ENCODE measurements at regions not wholly inside any gene's neighbourhood (a gene's known extent, or its start where the extent isn't known, plus 50 kb on each side); places are given as distances from the start of the nearest gene placed in this dataset.
A peak's percentile ranks its signal among the peaks of the same experiment; 100 is the strongest.

DNA sequence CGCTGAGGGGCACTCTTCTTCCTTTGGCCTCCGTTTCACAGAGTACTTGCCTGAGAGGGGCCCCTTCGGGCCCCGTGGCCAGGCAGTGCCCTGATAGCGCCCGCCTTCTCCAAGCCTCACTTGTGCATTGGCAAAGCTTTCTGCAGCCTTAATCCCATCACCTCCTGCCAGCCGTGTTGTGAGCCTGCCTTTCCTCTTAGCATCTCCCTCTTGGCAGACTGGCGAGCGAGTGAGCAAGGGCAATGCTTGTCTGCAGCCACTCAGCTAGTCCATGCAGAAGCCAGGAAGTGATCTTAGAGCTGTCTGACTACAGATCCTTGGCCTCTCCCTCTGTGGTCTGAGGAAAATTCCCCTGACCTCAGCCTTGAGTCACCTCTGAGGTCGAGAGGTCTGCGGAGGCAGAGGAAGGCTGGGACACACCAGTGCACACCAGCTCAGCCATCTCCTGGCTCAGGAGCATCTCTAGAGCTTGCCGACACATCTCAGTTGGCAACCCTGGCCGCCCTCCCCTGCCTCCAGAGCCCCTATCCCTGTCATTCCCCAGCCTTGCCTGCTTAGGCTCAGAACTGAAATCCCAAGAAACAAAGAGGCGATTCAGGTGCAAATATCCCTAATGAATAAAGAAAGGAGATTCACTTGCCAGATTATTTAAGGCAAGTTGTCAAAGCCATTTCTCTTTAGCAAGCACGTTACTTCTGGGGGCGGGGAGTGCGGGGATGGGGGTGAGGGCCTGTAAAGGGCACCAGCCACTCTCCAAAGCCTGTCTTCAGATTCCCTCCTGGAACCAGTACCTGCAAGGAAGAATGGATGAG lies 143.5 kb upstream of the MAMLD1 start:
- H3K27ac ChIP-seq (ENCODE audit: insufficient read length, low read depth, low read length), result no peak overlapping the region
- H4K8ac ChIP-seq (replicated peaks; ENCODE audit: insufficient read length, low read depth, low read length), result no peak overlapping the region
- H3K9me3 ChIP-seq (ENCODE audit: control insufficient read depth, low read depth, low read length), result no peaks in the 10 kb centered on the region
- H2AFZ ChIP-seq (ENCODE audit: low read length), result no peak overlapping the region
- peak overlapping the region; percentile 51 for H3K4me2 ChIP-seq (ENCODE audit: insufficient read depth, insufficient read length, low read length)
- Mint-ChIP-seq H3K27me3 (ENCODE audit: low read depth) (peaks cover 56% of the 10 kb centered on the region), H3K9me3 (peaks cover 56 to 63% of the 10 kb centered on the region in 2 experiments), H3K4me1 (peaks cover 43 to 51% of the 10 kb centered on the region in 2 experiments), H3K36me3 (ENCODE audit: insufficient read depth in 1 of 3, low read depth in 3 of 3) (peaks cover 0 to 2% (median 0%) of the 10 kb centered on the region in 3 experiments; a peak in 5 of 7 replicates), H3K27ac (no peak overlapping the region), H3K4me3 (peak overlapping the region; percentile 31 to 67; a peak in 4 of 5 replicates)
- H2BK12ac ChIP-seq (ENCODE audit: insufficient read length, low read depth, low read length), result no peak overlapping the region
- H2BK15ac ChIP-seq (ENCODE audit: low read depth, low read length), result no peak overlapping the region
- no peaks in the 10 kb centered on the region for H3K23me2 ChIP-seq (ENCODE audit: insufficient read length, low read depth, low read length, poor library complexity, severe bottlenecking)
- DNase-seq, result peak; percentile 45
- H3K18ac ChIP-seq (ENCODE audit: insufficient read length, low read depth, low read length), result no peak overlapping the region
- no peak overlapping the region for H3K14ac ChIP-seq (ENCODE audit: insufficient read depth, low read length)
- no peaks in the 10 kb centered on the region for H3K79me1 ChIP-seq (ENCODE audit: insufficient read depth, low read depth, low read length, poor library complexity, severe bottlenecking)
- TF ChIP-seq, protein P1, sequence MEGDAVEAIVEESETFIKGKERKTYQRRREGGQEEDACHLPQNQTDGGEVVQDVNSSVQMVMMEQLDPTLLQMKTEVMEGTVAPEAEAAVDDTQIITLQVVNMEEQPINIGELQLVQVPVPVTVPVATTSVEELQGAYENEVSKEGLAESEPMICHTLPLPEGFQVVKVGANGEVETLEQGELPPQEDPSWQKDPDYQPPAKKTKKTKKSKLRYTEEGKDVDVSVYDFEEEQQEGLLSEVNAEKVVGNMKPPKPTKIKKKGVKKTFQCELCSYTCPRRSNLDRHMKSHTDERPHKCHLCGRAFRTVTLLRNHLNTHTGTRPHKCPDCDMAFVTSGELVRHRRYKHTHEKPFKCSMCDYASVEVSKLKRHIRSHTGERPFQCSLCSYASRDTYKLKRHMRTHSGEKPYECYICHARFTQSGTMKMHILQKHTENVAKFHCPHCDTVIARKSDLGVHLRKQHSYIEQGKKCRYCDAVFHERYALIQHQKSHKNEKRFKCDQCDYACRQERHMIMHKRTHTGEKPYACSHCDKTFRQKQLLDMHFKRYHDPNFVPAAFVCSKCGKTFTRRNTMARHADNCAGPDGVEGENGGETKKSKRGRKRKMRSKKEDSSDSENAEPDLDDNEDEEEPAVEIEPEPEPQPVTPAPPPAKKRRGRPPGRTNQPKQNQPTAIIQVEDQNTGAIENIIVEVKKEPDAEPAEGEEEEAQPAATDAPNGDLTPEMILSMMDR (conservative IDR thresholded peaks at IDR 0.05), result no peak
- H3K56ac ChIP-seq (ENCODE audit: insufficient read length, low read depth, low read length), result no peak overlapping the region
- peaks cover 5% of the 10 kb centered on the region; the same call in 1 of the 2 replicates for H3K27me3 ChIP-seq (ENCODE audit: insufficient read depth, low read length)
- H2BK120ac ChIP-seq (ENCODE audit: low read depth, low read length, poor library complexity, severe bottlenecking), result no peak overlapping the region
- no peak overlapping the region for H3K23ac ChIP-seq (ENCODE audit: insufficient read length, low read depth, low read length)
- no peak overlapping the region for H3K9ac ChIP-seq (ENCODE audit: extremely low read depth, insufficient read length, low read length)
- no peak overlapping the region for H4K91ac ChIP-seq (ENCODE audit: insufficient read length, low read depth, low read length)
- no peaks in the 10 kb centered on the region for H3K79me2 ChIP-seq (ENCODE audit: insufficient read depth, low read length)
- H2AK5ac ChIP-seq (ENCODE audit: insufficient read length, low read length), result no peak overlapping the region
- H4K20me1 ChIP-seq (ENCODE audit: control insufficient read depth, insufficient read depth, insufficient read length), result no peaks in the 10 kb centered on the region
- H3K4ac ChIP-seq (ENCODE audit: low read depth, low read length), result no peak overlapping the region
- no peak overlapping the region for H3T11ph ChIP-seq (ENCODE audit: low read length)
- no peak overlapping the region for H2BK5ac ChIP-seq (ENCODE audit: insufficient read length, low read length)
- no peak overlapping the region for H4K5ac ChIP-seq (ENCODE audit: insufficient read length, low read depth, low read length)
- no CpG with 5 or more reads among the region's 17 CpGs for WGBS (ENCODE audit: extremely low coverage, insufficient read length, low lambda C conversion rate)
- no peak overlapping the region for H2BK20ac ChIP-seq (ENCODE audit: low read depth, low read length, poor library complexity, severe bottlenecking)
- no peaks in the 10 kb centered on the region; the same call in 1 of the 2 replicates for H3K4me1 ChIP-seq (ENCODE audit: insufficient read depth, low read length)
